GM19035 (cell line): ENCODE measurements at regions not wholly inside any gene's neighbourhood (a gene's known extent, or its start where the extent isn't known, plus 50 kb on each side); places are given as distances from the start of the nearest gene placed in this dataset.

Experiments
- ATAC-seq: cut with Tn5 transposase; IDR thresholded peaks from one replicate; pipeline ENCODE4 v1.9.1; 2021; ENCODE audit not compliant: unreplicated experiment

DNA sequence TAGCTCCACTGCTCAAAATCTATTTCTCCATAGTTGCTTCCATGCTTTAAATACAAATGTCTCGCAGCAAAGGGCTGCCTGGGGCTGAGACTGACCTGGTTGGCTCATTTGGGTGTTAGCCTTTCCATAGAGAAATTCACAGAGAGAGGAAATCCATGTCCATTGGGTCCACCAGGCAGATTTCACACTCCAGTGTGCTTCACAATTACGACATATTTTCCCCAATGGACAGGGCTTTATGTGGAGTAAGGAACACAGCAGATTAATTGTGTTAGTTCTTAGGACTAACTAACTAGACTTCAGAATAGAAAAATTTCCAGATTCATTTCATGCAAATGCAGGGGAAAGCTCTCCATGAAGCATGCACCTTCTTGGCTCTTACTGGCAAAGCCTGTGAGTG is 180.7 kb downstream of the FBXO15 start:
- no peak for ATAC-seq

DNA sequence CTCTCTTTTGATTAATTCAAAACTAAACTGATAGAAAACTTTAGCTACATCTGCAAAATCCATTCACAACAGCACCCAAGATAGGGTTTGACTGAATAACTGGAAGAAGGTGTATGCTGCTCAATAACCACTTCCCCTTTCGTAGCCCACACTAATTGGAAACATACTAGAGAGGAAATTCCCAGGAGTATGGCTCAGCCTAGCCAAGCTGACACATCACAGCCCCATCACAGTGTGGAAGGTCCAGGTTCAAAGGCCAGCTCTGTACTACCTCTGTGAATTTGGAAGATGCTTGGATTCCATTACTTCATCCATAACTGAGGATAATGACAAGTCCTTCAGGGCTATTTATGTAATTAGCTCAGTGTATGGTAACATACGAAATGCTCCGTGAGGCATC is 185.4 kb downstream of the FBXO15 start:
- no peak for ATAC-seq

DNA sequence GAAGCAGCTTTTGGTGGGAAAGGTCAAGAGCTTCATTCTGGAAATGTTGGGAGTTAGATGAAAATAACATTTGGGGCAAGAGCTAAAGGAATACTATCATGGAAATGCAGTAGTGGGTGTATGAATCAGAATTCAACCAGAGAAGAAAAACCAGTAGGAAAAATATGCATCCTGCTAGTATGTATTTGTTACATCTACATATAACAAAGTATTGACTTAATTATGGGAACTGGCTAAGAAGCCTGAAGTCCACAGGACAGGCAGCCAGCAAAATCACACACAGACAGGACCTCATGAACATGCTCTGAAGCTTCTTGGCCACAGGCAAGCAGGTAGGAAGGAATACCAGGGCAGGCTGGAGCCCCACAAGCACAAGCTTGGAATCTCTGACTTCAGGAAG is 185.8 kb downstream of the FBXO15 start:
- ATAC-seq: no peak

DNA sequence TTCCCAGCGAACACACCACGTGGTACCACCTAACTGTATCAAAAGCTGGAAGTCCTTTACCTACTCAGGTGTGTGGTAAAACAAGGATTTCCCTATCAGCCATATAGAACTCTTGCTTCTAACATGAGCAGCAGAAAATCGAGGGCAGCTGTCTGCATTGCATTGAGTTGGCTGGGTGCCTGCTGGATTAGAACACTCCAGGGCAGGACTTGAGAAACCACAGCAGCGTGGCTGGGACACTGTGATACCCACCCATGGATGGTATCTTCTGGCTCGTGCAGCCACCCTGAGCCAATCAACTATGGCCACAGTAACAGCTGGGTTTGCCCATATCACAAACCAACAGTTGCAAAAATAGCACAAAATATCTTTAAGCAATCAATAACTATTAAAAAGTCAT is 188.3 kb downstream of the FBXO15 start:
- no peak for ATAC-seq

DNA sequence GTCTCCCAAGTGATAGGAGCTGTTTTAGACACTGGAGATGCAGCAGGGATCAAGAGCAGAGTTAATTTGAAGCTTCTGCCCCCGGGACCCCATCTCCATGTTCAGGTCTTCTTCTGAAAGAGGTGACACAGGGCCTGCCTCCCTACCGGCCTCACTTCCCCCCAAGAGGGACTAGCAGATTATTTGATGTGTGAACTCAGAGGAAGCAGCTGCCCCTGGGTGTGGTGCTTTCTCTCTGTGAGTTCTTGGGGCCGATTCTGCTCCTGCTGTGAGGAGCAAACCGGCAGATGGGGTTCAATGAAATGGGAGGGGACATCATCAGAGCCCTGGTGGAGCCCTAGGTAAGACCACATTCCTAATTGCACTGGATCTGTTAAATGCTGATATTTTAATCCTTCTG is 193.4 kb downstream of the FBXO15 start:
- ATAC-seq: no peak

DNA sequence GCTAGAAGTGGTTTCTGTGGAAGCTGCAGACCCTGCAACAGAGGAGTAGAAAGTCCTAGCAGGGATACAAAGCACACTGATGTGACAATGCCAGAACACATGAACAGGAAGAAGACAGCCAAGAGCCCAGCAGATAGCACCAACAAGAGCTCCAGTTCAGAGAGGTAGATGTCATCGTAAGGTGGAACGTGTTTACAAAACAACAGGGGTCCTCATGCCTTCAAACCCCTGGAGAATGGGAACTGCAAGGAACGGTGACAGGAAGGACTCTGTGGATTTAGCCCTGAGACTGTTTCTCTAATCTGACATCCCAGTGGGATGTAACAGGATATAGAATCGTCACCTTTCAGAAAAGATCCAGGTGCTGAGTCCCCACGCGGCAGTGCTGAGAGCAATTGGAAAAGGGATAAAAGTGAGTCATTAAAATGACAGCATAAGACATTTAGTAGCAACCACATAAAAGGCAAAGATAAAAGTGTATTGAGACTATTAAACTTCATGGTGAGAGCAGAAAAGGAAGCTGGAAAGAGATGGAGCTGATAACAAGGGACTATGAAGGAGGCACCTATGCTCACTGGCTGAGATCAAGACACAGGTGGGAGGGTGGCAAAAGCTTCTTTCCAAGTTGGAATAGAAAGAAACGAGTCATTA is 195.2 kb downstream of the FBXO15 start:
- ATAC-seq: no peak

DNA sequence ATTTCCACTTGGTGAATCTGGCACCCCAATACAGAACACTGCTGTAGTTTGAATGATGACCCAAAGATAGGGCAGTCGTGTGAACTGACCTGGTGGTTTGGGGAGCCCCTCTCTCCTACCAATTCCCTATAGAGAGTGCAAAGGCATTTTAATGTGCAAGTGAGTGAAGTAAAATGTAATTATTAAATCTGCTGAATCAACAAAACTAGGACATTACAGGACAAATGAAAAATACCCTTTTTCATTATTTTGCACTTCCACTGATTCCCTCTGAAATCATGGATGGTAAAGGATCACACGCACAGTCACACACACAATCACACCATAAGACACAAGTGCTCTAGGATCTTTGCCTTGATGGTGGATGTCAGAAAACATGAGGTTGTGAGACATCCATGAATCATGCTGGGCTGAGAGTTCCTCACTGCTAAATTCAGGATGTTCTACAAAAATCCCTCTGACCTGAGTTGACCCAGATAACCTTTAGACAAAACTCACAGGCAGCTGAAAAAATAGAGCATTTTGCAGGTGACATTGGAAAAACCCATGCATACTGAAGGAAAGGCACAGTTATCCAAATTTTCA is 197.4 kb downstream of the FBXO15 start:
- ATAC-seq: no peak

DNA sequence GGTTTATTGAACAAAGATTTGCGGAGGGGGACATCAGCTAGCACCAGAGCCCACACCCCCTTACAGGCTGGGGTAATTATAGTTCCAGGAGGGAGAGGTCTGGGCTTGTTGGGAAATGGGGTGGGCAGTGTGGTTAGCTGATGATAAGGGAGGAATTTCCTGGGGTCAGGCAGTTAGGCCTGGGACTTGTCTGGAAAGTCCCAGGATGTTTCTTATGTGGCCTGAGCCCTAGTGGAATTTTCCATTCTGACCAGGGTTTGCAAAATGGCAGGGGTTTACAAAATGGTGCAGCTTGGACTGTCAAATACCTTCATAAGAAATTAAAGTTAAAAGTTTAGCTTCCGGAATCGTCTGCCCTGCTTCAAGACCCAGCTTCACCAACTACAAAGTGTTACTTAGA is 199.1 kb downstream of the FBXO15 start:
- no peak for ATAC-seq

DNA sequence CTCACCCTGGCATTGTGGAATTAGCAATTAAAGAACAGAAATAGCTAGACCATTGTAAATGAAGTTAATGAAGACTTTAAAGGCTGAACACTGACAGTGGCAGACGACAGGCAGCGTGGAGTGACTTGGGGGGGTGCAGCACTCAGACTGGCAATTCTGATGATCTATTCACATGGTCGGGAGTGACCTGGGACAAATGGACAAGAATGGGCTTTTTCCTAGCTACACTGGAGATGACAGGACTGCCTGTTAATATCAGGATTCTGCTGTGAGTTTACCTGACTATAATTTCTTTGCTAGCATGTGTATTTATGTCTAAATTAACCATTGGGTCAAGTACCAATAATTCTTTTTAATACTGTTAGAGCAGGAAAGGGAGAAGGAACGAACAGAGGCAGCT is 199.6 kb downstream of the FBXO15 start:
- no peak for ATAC-seq

DNA sequence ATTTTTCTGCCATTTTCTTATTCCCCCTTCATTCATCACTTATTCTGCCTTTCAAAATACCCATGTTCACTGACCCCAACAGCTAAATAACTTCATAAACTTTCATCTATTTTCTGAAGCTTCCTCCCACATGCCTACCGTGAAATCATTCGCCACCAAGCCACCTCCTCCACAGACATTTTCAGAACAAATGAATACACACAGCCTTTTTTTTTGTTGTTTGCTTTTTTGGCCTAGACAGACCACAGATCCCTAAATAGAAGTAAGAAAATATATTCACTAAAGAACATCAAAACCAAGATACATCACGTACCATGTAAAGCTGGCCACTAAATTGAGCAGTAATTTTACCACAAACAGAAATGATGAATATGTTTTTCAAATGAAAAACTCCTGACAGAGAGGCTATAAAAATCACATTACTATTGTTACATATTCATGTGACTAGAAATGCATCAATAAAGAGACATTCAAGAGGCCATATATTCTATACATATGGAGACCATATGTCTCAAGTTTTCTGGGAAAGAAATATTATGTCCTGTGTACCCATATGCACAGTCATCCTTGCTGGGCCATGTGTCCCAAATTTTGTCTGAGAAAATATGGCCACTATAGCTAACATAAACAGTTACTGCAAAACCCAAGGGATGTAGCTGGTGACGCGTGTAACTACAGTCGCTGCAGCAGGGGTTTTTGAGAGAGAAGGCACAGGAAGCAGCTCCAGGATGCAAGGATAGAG is 200.3 kb downstream of the FBXO15 start:
- no peak for ATAC-seq

DNA sequence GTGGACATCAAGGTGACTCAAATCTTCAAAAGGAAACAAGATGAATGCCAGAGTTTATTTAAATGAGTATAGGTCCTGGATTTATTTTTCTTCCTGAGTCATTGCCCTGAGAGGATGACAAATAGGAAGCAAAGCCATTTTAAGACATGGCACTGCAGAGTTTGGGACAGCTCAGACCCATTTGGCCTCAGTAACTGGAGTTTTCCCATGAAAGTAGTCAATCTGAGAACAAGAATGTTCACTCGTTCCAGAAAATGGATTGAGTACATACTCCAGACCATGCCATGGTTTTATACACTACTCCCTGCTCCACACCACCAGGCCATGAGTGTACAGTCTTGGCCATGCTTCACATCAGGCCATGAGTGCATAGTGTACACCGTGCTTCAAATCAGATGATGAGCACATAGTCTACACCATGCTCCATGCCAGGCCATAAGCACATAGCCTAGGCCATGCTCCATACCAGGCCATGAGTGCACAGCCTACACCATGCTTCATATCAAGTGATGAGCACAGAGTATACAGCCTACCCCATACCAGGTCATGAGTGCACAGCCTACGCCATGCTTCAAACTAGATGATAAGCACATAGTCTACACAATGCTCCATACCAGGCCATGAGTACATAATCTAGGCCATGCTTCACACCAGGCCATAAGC is 202.4 kb downstream of the FBXO15 start:
- ATAC-seq: no peak

DNA sequence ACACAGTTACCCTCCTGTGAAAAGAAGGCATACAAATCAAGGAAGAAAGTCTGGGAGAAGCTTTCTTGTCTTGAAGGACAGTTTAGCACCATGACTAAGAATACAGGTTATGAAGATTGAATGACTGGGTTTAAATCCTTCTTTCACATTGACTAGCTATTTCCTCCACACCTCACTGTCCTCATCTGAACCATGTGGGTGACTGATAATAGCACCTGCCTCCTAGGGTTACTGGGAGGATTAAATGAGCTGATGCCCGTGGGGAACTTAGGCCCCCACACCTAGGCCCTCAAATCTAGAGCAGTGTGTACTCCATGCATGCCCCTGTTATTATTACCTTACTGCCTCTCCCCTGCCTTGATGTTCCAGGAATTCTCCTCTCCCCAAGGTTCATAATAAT is 202.9 kb downstream of the FBXO15 start:
- ATAC-seq: no peak

DNA sequence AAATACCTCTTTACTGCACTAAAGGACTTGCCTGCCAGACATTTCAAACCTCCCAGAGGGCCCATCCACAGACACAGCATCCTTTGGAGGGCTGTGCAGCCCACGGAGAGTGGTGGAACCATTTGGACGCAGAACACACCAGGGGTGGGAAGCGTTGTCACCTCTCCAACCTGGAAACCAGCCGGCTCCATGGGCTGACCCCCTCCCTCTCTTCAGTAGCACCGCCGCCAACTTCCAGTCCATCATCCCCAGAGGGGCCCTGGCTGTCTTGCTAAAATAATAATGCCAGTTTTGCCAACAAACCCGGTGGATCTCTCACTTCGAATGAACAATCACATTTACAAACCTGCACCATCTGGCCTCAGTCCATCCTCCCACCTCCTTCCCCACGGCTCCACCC is 203.9 kb downstream of the FBXO15 start:
- no peak for ATAC-seq

DNA sequence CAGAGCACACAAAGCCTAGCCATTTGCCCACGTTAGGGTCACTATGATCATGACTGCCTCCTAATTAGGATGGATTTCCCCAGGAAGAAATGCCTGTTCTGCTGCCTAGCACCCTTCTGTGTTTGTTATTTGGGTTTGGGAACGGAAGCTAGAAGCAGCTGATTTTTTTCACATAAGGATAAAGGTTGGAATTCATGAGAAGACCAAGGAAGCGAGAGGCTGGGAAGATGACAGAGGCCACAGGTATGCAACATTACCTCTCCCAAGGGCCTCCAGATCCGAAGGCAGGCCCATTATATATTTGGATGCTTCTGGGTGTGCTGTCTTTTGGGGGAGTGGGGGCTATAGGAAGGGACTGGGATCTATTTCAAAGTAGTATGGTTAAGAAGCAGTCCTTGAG is 204.7 kb downstream of the FBXO15 start:
- ATAC-seq: no peak

DNA sequence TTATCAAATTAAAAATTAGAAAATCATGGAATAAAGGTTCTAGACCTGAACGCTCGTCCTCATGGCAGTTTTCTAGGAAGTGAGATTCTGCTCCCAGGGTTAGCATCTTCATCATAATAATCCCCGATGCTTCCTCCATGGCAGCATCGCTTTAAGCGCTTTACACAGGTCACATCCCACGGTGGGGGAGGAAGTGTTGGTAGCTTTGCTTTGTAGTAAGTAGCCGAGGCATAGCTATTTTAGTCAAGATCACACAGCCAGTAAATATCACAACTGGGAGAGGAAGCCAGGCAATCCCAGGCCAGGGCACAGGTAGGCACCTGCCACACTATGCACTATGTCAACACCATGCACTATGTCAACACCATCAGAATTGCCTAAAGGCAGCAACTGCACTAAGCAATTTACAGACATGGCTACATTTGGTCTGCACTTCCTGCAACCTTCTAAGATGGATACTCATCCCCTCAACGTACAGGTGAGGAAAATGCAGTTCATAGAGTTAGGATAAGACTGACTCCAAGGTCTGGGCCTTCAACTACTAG is 205.5 kb downstream of the FBXO15 start:
- ATAC-seq: no peak

DNA sequence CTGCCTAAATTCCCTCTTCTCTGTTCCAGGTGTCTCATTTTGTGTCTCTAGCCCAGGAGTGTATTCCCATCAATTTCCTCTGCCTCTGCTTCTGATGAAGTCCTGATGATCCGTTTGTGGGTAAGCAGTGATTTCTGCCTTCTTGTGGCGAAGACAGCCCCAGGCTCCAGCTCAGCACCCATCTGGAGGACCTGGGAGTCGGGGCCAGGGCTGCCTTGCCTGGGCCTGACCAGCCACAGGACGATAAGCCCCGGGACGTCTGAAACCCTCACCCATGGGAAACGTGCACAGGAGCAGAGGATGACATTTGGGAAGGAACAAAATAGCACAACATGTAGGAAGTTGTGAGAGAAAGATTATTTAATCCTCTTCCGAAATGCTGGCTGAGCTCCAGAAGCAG is 206.9 kb downstream of the FBXO15 start:
- ATAC-seq: no peak

DNA sequence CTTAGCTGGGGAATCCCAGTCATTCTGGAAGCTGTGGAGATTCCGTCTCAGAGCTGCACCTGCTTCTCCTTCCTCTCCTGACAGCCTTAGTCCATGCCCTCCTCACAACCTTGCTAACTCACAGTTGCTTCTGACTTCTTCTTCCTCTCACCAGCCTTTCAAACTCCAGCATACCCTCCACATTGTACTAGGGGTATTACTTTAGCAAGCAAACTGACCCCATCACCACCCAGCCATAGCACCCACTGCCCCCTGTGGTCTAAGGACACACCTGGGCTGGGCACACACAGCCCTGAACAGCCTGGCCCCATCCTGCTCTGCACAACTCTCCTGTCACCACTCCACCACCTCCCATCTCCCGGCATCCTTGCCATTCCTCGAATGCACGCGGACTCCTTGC is 208.2 kb downstream of the FBXO15 start:
- ATAC-seq: no peak

DNA sequence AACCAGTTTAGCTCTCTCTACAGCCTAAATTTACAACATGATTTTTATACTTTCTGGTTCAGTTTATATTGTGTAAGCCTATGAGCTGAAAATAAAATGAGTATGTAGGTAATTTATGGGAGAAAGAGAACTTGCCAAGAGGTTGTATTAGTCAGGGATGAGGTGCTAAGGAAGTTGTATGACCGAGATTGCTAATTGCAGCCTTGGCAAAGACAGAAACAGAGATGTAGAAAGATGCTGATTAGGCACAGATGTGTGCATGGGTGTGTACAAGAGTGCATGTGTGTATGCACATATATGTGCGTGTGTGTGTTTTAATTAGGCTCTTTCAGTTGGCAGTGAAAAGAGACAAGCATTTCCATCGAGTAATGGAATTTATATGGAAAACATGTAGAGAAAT is 213.9 kb downstream of the FBXO15 start:
- no peak for ATAC-seq

DNA sequence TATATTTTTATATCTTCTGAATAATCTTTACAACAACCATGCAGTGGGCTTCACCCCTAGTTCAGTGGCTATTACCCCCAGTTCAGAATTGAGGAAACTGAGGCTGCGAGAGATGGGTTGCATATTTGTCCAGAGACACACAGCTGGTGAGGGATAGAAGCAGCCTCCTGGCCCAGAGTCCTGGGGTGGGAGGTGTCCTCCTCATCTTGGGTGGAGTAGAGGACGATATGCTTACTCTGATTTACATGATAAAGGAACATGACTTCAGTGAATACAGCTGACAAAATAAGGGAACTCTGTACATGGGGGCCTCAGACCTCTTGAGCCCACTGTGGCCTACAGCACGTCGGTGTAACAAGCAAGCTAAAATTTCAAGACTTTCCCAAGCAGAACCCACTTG is 214.7 kb downstream of the FBXO15 start:
- ATAC-seq: no peak

DNA sequence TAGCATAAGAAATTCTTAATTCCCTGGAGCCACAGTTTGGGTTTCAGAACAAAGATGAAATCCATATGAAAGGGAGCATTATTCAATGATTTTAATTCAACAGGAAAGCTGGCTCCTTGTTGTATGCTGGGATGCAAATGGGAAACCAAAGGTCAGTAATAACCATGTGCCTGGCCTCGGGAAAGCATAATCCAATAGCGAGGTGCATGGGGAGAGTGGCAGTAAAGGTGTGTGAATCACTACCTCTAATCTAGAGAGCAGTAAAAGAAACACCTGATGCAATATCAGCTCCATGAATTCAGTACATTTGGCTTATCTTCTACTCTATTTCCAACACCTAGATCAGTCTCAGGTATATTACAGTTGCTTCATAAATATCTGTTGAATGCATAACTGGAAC is 220.1 kb downstream of the FBXO15 start:
- no peak for ATAC-seq

DNA sequence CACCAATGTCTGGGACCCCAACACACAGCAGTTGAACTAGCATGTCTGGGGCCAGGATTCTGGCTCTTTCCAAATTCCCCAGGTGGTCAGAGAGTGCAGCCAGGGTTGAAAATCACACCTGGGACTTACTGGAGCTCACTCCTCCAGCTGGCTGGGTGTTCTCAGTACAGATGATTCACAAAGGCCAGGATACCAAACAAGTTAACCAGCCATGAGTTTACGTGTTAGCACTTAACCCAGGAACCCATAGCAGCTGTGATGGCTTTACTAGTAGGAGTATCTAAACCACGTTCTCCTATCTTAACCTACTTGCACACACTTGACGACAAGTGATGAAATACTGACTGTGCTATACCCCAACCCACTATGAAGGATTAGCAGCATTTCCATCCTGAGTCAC is 222.8 kb downstream of the FBXO15 start:
- ATAC-seq: no peak

DNA sequence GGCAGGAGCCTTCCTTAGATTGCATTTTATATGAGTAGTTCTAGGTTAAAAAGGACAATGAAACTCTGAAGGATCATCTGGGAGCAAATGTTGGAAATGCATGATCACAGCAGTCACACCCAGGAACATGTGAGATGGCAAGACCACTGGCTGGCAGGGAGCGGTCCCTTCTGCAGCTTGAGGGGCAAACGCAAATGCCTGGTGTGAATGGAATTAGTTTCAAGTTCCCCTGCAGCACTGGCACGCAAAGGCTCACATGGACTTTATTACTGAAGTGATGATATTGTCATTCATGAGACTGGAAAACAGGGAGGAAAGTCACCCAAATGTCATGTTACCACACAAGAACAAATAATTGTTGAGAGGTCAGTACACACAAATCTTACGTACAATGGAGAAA is 223.3 kb downstream of the FBXO15 start:
- no peak for ATAC-seq
